H1 (cell line): ENCODE measurements at regions not wholly inside any gene's neighbourhood (a gene's known extent, or its start where the extent isn't known, plus 50 kb on each side); places are given as distances from the start of the nearest gene placed in this dataset.

Experiments
- CTCF ChIA-PET: fragments of 300-600 bp; sonication (Branson Sonifier 250); formaldehyde crosslinking; loops from one replicate; lab custom pipeline; 2021; ENCODE audit not compliant: partially characterized antibody; lab: Charles Lee
- POLR2A ChIA-PET: fragments of 300-600 bp; sonication (Branson Sonifier 250); formaldehyde crosslinking; loops from one replicate; lab custom pipeline; 2021; ENCODE audit warnings: inconsistent platforms; ENCODE audit not compliant: partially characterized antibody; lab: Charles Lee
- DNase-seq, 2 experiments: peaks; one replicate each; pipeline versions ENCODE4 v3.0.0 to v3.0.0-alpha.2; 2010 to 2022; ENCODE audit warnings: low spot score in 2 of 2, low read depth in 1 of 2, mixed read lengths in 1 of 2
- FAIRE-seq: peaks from 2 replicates; lab custom pipeline; 2011; peaks lifted over from hg19 to GRCh38; lab: Jason Lieb, UNC
- H2AFZ ChIP-seq: 2 replicates; pipeline ENCODE4 v1.8.1; 2012; ENCODE audit warnings: low read length, inconsistent platforms
- H2AK5ac ChIP-seq: 2 replicates; pipeline ENCODE4 v1.6.1; 2013; ENCODE audit warnings: low read depth, low read length
- H2BK120ac ChIP-seq: replicated peaks from 2 replicates; pipeline ENCODE3; 2013; ENCODE audit warnings: low read depth, low read length, inconsistent platforms
- H2BK12ac ChIP-seq: 2 replicates; pipeline ENCODE4 v1.6.1; 2013; ENCODE audit warnings: low read depth, low read length
- H2BK15ac ChIP-seq: 2 replicates; pipeline ENCODE4 v1.6.1; 2013; ENCODE audit warnings: low read length
- H2BK20ac ChIP-seq: 2 replicates; pipeline ENCODE4 v1.6.1; 2013; ENCODE audit warnings: low read length
- H2BK5ac ChIP-seq: 2 replicates; pipeline ENCODE4 v1.6.1; 2013; ENCODE audit warnings: low read depth, low read length
- H3K14ac ChIP-seq: 2 replicates; pipeline ENCODE4 v1.6.1; 2013; ENCODE audit warnings: inconsistent platforms; ENCODE audit not compliant: insufficient read length
- H3K18ac ChIP-seq: 2 replicates; pipeline ENCODE4 v1.6.1; 2013; ENCODE audit warnings: low read length; ENCODE audit errors: extremely low read depth
- H3K23ac ChIP-seq: 2 replicates; pipeline ENCODE4 v1.6.1; 2013; ENCODE audit warnings: inconsistent platforms; ENCODE audit not compliant: insufficient read length
- H3K23me2 ChIP-seq: 2 replicates; pipeline ENCODE4 v1.6.1; 2013; ENCODE audit warnings: low read depth, low read length
- H3K27ac ChIP-seq: 2 replicates; pipeline ENCODE4 v1.6.1; 2011; ENCODE audit warnings: low read depth, low read length, inconsistent platforms
- H3K27me3 ChIP-seq, 4 experiments: replicated peaks in 1 of 4; 1 replicate in 1 of 4; 2 replicates in 3 of 4; pipeline versions ENCODE4 v1.6.1 to v1.8.1; 2011 to 2013; ENCODE audit warnings: low read length in 3 of 4, mild to moderate bottlenecking in 3 of 4, inconsistent platforms in 2 of 4, mixed read lengths in 2 of 4, moderate library complexity in 1 of 4; ENCODE audit not compliant: control insufficient read depth in 3 of 4, insufficient read depth in 3 of 4; ENCODE audit errors: extremely low read depth in 1 of 4
- H3K36me3 ChIP-seq, 4 experiments: 2 replicates each; pipeline versions ENCODE4 v1.6.1 to v1.8.1; 2011 to 2013; ENCODE audit warnings: mild to moderate bottlenecking in 4 of 4, low read length in 3 of 4, moderate library complexity in 2 of 4, control low read depth in 1 of 4, inconsistent platforms in 1 of 4; ENCODE audit not compliant: insufficient read depth in 4 of 4, control insufficient read depth in 2 of 4
- H3K4ac ChIP-seq: replicated peaks from 2 replicates; pipeline ENCODE3; 2013; ENCODE audit warnings: low read length, low read depth, mixed read lengths, inconsistent platforms; ENCODE audit not compliant: insufficient read length
- H3K4me1 ChIP-seq, 4 experiments: replicated peaks in 1 of 4; 1 replicate in 1 of 4; 2 replicates in 3 of 4; pipeline versions ENCODE4 v1.6.1 to v1.8.1; 2011 to 2013; ENCODE audit warnings: low read length in 3 of 4, inconsistent platforms in 2 of 4, mixed read lengths in 1 of 4; ENCODE audit not compliant: insufficient read depth in 4 of 4, control insufficient read depth in 3 of 4
- H3K4me2 ChIP-seq, 2 experiments: 2 replicates each; pipeline versions ENCODE4 v1.6.1 to v1.8.1; 2011 to 2013; ENCODE audit warnings: low read depth in 2 of 2, low read length in 2 of 2, control low read depth in 1 of 2, inconsistent platforms in 1 of 2, mild to moderate bottlenecking in 1 of 2; ENCODE audit not compliant: insufficient read depth in 1 of 2
- H3K4me3 ChIP-seq, 4 experiments: fragments of 200-600, 300-600 bp in 1 of 4; sonication (generic), shearing (Covaris generic), sonication (Bioruptor Twin) in 1 of 4; 2 replicates each; pipeline versions ENCODE4 v1.5.1 to v1.8.1; 2011 to 2016; ENCODE audit warnings: low read length in 4 of 4, low read depth in 3 of 4, control low read depth in 2 of 4, inconsistent platforms in 2 of 4, mild to moderate bottlenecking in 2 of 4, mixed read lengths in 1 of 4, moderate library complexity in 1 of 4; ENCODE audit not compliant: insufficient read depth in 2 of 4; ENCODE audit errors: extremely low read depth in 1 of 4
- H3K56ac ChIP-seq: replicated peaks from 2 replicates; pipeline ENCODE3; 2013; ENCODE audit warnings: low read depth, mild to moderate bottlenecking, mixed read lengths, low read length, inconsistent platforms; ENCODE audit not compliant: insufficient read length
- H3K79me1 ChIP-seq: 2 replicates; pipeline ENCODE4 v1.6.1; 2013; ENCODE audit warnings: low read depth, low read length, control low read depth
- H3K79me2 ChIP-seq, 2 experiments: 2 replicates each; pipeline versions ENCODE4 v1.6.1 to v1.8.1; 2012 to 2013; ENCODE audit warnings: low read length in 2 of 2, mild to moderate bottlenecking in 2 of 2, inconsistent platforms in 1 of 2; ENCODE audit not compliant: insufficient read depth in 2 of 2, control insufficient read depth in 1 of 2
- H3K9ac ChIP-seq, 4 experiments: replicated peaks in 1 of 4; 1 replicate in 1 of 4; 2 replicates in 3 of 4; pipeline versions ENCODE4 v1.6.1 to v1.8.1; 2011 to 2013; ENCODE audit warnings: low read depth in 3 of 4, low read length in 3 of 4, control low read depth in 2 of 4, mild to moderate bottlenecking in 2 of 4, moderate library complexity in 2 of 4, inconsistent platforms in 1 of 4; ENCODE audit errors: extremely low read depth in 1 of 4
- H3K9me3 ChIP-seq, 2 experiments: 2 replicates each; pipeline versions ENCODE4 v1.6.1 to v1.8.1; 2012 to 2013; ENCODE audit warnings: mild to moderate bottlenecking in 2 of 2, moderate library complexity in 2 of 2, control low read depth in 1 of 2, inconsistent platforms in 1 of 2, low read depth in 1 of 2, low read length in 1 of 2, mixed read lengths in 1 of 2; ENCODE audit not compliant: insufficient read depth in 2 of 2
- H4K20me1 ChIP-seq, 2 experiments: replicated peaks in 1 of 2; 2 replicates each; pipeline versions ENCODE3 to v1.8.1; 2011 to 2013; ENCODE audit warnings: inconsistent platforms in 2 of 2, low read length in 2 of 2, mild to moderate bottlenecking in 1 of 2; ENCODE audit not compliant: insufficient read depth in 2 of 2, control insufficient read depth in 1 of 2
- H4K5ac ChIP-seq: 2 replicates; pipeline ENCODE4 v1.6.1; 2013; ENCODE audit warnings: low read length, low read depth, mixed read lengths, inconsistent platforms; ENCODE audit not compliant: insufficient read length
- H4K8ac ChIP-seq: 2 replicates; pipeline ENCODE4 v1.8.0; 2013; ENCODE audit warnings: mild to moderate bottlenecking, moderate library complexity, low read length, inconsistent platforms; ENCODE audit not compliant: insufficient read depth; ENCODE audit errors: extremely low read depth
- H4K91ac ChIP-seq: replicated peaks from 2 replicates; pipeline ENCODE3; 2013; ENCODE audit warnings: low read length, mixed read lengths, inconsistent platforms; ENCODE audit not compliant: insufficient read length
- JUND ChIP-seq: IDR thresholded peaks from 2 replicates; pipeline ENCODE4 v1.6.1; 2011; ENCODE audit warnings: mild to moderate bottlenecking, improper control_type of control experiment, low read length
- KDM5A ChIP-seq: fragments of 200-600 bp; IDR thresholded peaks from 2 replicates; pipeline ENCODE4 v1.7.1; 2012; ENCODE audit warnings: mild to moderate bottlenecking, low read length, inconsistent platforms, mixed read lengths
- MAFK ChIP-seq: IDR thresholded peaks from 2 replicates; pipeline ENCODE4 v1.6.1; 2012; ENCODE audit warnings: low read depth, mild to moderate bottlenecking, improper control_type of control experiment, low read length
- RXRA ChIP-seq: IDR thresholded peaks from 2 replicates; pipeline ENCODE4 v1.6.1; 2011; ENCODE audit warnings: low read depth, mild to moderate bottlenecking, low read length, moderate library complexity; ENCODE audit not compliant: insufficient read depth
- SIN3A ChIP-seq, 2 experiments: IDR thresholded peaks in 1 of 2; conservative IDR thresholded peaks in 1 of 2; 2 replicates each; pipeline ENCODE4 v1.6.1; 2011 to 2012; ENCODE audit warnings: low read length in 2 of 2, improper control_type of control experiment in 1 of 2, low read depth in 1 of 2, mild to moderate bottlenecking in 1 of 2
- SP1 ChIP-seq: IDR thresholded peaks from 2 replicates; pipeline ENCODE4 v1.6.1; 2011; ENCODE audit warnings: low read depth, low read length
- SUZ12 ChIP-seq: fragments of 200-600 bp; sonication (generic); IDR thresholded peaks from 2 replicates; pipeline ENCODE4 v1.6.1; 2012; ENCODE audit warnings: mild to moderate bottlenecking, inconsistent platforms, low read length, moderate library complexity, mixed read lengths
- TAF1 ChIP-seq: IDR thresholded peaks from 2 replicates; pipeline ENCODE4 v1.6.1; 2011; ENCODE audit warnings: mild to moderate bottlenecking, low read depth, low read length
- TCF12 ChIP-seq: IDR thresholded peaks from 2 replicates; pipeline ENCODE4 v1.6.1; 2011; ENCODE audit warnings: low read depth, mild to moderate bottlenecking, low read length
- WGBS, 2 experiments: shearing (Covaris generic) in 1 of 2; methylation state at CpG; one replicate each; pipeline versions ENCODE4 v1.1.6 to v1.1.7; 2013 to 2015; ENCODE audit warnings: low lambda C conversion rate in 2 of 2, mixed read lengths in 2 of 2, inconsistent platforms in 1 of 2, low coverage in 1 of 2, missing lambda C conversion rate in 1 of 2; ENCODE audit not compliant: insufficient replicate concordance in 2 of 2, insufficient coverage in 1 of 2, insufficient read length in 1 of 2; ENCODE audit errors: extremely low coverage in 1 of 2, missing lambda C conversion rate in 1 of 2; 5-methylcytosine and 5-hydroxymethylcytosine counted together
- TF ChIP-seq, protein P1 (sequence below): IDR thresholded peaks from 2 replicates; pipeline ENCODE4 v1.6.1; 2011; ENCODE audit warnings: low read length, improper control_type of control experiment
- TF ChIP-seq, protein P2 (sequence below): IDR thresholded peaks from 2 replicates; pipeline ENCODE4 v1.6.1; 2011; ENCODE audit warnings: low read depth, mild to moderate bottlenecking, low read length; ENCODE audit not compliant: insufficient read depth
- TF ChIP-seq, protein P3 (sequence below): IDR thresholded peaks from 2 replicates; pipeline ENCODE4 v1.6.1; 2012; ENCODE audit warnings: low read length, inconsistent platforms

DNA sequence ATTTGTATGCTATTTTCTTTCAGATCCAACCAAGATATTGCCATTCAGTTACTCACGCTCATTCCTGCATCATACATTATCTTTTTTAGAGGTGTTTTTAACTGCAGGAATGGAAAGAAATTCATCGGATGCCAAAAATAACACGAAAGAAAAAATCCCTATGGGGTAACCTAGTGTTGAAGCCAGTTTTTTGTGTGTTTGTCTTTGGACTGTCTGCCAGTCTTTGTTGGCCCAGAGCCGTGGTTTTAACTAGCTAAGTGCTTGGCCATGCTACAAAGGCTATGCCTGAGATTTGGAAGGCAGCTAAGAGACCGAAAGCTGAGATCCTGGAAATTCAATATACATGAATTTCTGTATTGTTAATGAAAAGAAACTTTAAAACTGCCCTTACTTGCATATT, 309.8 kb upstream of the CNTN5 start:
- Histone ChIP-seq H3K4me1 (no peaks in the 10 kb centered on the region), H3K27ac (no peak overlapping the region), H3K23me2 (no peaks in the 10 kb centered on the region), H3K56ac (no peak overlapping the region), H3K4me2 (no peak overlapping the region), H3K9me3 (no peaks in the 10 kb centered on the region), H4K8ac (no peak overlapping the region), H2BK5ac (no peak overlapping the region), H2AFZ (no peak overlapping the region), H4K91ac (no peak overlapping the region), H2BK20ac (no peak overlapping the region), H3K14ac (no peak overlapping the region), H2BK15ac (no peak overlapping the region), H2AK5ac (no peak overlapping the region), H3K4me3 (no peak overlapping the region), H3K9ac (no peak overlapping the region), H3K79me2 (no peaks in the 10 kb centered on the region), H3K4ac (no peak overlapping the region), H2BK12ac (no peak overlapping the region), H4K20me1 (no peaks in the 10 kb centered on the region), H3K18ac (no peak overlapping the region), H3K36me3 (no peaks in the 10 kb centered on the region), H4K5ac (no peak overlapping the region), H3K79me1 (no peaks in the 10 kb centered on the region), H2BK120ac (no peak overlapping the region), H3K27me3 (no peaks in the 10 kb centered on the region), H3K23ac (no peak overlapping the region)
- DNase-seq (no peak), FAIRE-seq (no peak)
- ChIA-PET POLR2A (no interaction called here), CTCF (interaction anchor here (0.6 kb wide), 1 partner anchor 387 kb away, joined by 3 read pairs; no protein-coding TSS in a partner anchor)
- WGBS, 2 experiments: 92% methylated on average over 5 of the region's 5 CpGs; no CpG with 5 or more reads in 1 of the 2 experiments
- TF ChIP-seq SP1: no peak
- no peak for TF ChIP-seq SIN3A (conservative IDR thresholded peaks at IDR 0.05 in 1 of 2, IDR thresholded peaks at IDR 0.05 in 1 of 2; ENCODE audit: low read depth in 1 of 2, low read length in 2 of 2)
- TF ChIP-seq RXRA: no peak
- no peak for TF ChIP-seq SUZ12
- TF ChIP-seq TCF12: no peak
- TF ChIP-seq, protein P1, sequence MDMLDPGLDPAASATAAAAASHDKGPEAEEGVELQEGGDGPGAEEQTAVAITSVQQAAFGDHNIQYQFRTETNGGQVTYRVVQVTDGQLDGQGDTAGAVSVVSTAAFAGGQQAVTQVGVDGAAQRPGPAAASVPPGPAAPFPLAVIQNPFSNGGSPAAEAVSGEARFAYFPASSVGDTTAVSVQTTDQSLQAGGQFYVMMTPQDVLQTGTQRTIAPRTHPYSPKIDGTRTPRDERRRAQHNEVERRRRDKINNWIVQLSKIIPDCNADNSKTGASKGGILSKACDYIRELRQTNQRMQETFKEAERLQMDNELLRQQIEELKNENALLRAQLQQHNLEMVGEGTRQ: no peak
- TF ChIP-seq JUND: no peak
- TF ChIP-seq, protein P2, sequence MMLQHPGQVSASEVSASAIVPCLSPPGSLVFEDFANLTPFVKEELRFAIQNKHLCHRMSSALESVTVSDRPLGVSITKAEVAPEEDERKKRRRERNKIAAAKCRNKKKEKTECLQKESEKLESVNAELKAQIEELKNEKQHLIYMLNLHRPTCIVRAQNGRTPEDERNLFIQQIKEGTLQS: no peak
- TF ChIP-seq TAF1: no peak
- TF ChIP-seq, protein P3, sequence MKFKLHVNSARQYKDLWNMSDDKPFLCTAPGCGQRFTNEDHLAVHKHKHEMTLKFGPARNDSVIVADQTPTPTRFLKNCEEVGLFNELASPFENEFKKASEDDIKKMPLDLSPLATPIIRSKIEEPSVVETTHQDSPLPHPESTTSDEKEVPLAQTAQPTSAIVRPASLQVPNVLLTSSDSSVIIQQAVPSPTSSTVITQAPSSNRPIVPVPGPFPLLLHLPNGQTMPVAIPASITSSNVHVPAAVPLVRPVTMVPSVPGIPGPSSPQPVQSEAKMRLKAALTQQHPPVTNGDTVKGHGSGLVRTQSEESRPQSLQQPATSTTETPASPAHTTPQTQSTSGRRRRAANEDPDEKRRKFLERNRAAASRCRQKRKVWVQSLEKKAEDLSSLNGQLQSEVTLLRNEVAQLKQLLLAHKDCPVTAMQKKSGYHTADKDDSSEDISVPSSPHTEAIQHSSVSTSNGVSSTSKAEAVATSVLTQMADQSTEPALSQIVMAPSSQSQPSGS: no peak
- no peak for TF ChIP-seq KDM5A
- no peak for TF ChIP-seq MAFK
